GM12872 (cell line): ENCODE measurements at regions not wholly inside any gene's neighbourhood (a gene's known extent, or its start where the extent isn't known, plus 50 kb on each side); places are given as distances from the start of the nearest gene placed in this dataset.

ENCODE experiments used
- TF ChIP-seq, protein P1 (sequence below): IDR thresholded peaks from 3 replicates; pipeline ENCODE4 v1.5.1; 2011; ENCODE audit warnings: low read depth, mild to moderate bottlenecking, low read length, moderate library complexity; ENCODE audit not compliant: insufficient read depth

DNA sequence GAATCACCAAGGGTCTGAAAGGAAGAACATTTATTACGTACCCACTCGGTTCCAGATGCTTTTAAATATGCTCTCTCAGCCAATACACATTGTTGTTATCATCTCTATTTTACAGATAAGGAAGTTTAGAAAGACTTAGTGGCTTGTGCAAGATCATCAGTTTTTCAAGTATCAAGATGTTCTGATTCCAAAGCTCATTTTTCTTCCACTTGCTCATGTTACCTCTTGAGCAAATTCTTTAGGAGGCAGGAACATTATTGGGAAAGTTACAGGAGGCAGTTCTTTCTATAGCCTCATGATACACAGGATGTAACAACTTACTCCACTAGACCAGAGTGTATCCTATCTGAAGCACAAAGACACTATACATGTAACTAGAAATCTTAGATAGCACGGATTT lies 65.0 kb upstream of the MMADHC start:
- TF ChIP-seq, protein P1, sequence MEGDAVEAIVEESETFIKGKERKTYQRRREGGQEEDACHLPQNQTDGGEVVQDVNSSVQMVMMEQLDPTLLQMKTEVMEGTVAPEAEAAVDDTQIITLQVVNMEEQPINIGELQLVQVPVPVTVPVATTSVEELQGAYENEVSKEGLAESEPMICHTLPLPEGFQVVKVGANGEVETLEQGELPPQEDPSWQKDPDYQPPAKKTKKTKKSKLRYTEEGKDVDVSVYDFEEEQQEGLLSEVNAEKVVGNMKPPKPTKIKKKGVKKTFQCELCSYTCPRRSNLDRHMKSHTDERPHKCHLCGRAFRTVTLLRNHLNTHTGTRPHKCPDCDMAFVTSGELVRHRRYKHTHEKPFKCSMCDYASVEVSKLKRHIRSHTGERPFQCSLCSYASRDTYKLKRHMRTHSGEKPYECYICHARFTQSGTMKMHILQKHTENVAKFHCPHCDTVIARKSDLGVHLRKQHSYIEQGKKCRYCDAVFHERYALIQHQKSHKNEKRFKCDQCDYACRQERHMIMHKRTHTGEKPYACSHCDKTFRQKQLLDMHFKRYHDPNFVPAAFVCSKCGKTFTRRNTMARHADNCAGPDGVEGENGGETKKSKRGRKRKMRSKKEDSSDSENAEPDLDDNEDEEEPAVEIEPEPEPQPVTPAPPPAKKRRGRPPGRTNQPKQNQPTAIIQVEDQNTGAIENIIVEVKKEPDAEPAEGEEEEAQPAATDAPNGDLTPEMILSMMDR = no peak

GRCh38 chr2:149651229-149651628 lies 63.7 kb upstream of the MMADHC start:
- TF ChIP-seq, protein P1 = no peak

GRCh38 chr2:149650006-149650405 lies 62.4 kb upstream of the MMADHC start:
- TF ChIP-seq, protein P1 = no peak

DNA sequence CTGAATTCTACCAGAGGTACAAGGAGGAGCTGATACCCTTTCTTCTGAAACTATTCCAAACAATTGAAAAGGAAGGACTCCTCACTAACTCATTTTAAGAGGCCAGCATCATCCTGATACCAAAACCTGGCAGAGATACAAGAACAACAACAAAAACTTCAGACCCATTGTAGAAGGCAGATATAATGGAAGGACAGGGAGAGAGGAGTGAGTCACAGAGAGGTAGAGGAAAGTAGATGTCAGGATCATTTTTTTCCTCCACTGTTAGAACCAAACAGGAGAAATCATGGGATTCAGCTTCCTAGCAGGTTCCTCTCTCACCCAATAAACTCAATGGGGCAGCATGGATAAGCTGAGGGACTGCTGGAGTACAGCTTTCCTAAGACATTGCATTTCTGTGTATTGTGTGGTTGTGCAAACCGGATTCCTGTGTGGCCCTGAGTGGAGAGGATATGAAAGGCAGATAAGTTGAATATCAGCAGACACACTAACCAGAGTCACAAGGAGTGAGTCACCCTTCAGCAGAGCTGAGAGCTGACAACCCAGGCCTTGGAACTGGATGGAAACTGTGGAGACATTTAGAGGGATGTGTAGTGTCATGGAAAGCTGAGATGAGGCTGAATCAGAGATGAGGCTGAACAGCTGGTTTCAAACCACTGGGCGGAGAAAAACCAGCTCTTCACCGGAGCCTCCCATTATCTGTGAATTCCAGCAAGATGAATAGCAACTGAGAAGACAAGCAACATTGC lies 60.9 kb upstream of the MMADHC start:
- TF ChIP-seq, protein P1 = no peak

GRCh38 chr2:149645391-149645790 lies 57.8 kb upstream of the MMADHC start:
- TF ChIP-seq, protein P1 = no peak
